ENCODE measurements at regions not wholly inside any gene's neighbourhood (a gene's known extent, or its start where the extent isn't known, plus 50 kb on each side); places are given as distances from the start of the nearest gene placed in this dataset.

DNA sequence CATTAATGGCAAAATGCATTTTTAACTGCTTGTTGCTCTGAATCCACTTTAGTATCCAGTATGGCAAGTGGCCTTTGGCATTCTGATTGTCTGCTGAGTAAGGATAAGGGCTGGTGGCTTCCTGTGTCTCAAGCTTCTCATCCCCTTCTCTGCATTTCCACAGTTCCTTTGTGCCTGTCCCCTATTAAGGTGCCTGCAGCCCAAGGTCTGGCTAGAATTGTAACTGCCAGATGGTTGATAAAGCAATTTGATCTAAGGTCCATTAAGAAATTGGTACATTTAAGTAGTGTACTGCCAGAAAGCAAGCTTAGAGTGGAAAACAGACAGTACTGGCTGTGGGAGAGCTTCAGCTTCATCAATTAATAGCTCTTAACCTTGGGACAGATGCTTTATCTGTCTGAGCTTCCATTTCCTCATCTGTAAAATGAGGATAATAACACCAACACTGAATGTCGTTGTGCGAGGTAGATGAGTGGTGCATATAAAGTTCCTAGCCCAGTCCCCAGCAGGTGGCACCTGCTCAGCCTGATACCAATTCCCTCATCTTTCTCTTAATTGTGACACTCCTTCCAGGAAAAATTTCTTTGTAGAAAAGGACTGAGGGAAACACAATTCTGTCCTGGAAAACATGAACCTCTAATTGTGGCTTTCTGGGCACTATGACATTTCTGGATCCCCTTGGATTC lies 570.6 kb upstream of the GCFC2 start:
- H3K4me3 ChIP-seq (ENCODE audit: low read depth, low read length), result no peak overlapping the region
- TF ChIP-seq, protein P1, sequence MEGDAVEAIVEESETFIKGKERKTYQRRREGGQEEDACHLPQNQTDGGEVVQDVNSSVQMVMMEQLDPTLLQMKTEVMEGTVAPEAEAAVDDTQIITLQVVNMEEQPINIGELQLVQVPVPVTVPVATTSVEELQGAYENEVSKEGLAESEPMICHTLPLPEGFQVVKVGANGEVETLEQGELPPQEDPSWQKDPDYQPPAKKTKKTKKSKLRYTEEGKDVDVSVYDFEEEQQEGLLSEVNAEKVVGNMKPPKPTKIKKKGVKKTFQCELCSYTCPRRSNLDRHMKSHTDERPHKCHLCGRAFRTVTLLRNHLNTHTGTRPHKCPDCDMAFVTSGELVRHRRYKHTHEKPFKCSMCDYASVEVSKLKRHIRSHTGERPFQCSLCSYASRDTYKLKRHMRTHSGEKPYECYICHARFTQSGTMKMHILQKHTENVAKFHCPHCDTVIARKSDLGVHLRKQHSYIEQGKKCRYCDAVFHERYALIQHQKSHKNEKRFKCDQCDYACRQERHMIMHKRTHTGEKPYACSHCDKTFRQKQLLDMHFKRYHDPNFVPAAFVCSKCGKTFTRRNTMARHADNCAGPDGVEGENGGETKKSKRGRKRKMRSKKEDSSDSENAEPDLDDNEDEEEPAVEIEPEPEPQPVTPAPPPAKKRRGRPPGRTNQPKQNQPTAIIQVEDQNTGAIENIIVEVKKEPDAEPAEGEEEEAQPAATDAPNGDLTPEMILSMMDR (IDR thresholded peaks at IDR 0.05; ENCODE audit: low read depth, low read length), result no peak

DNA sequence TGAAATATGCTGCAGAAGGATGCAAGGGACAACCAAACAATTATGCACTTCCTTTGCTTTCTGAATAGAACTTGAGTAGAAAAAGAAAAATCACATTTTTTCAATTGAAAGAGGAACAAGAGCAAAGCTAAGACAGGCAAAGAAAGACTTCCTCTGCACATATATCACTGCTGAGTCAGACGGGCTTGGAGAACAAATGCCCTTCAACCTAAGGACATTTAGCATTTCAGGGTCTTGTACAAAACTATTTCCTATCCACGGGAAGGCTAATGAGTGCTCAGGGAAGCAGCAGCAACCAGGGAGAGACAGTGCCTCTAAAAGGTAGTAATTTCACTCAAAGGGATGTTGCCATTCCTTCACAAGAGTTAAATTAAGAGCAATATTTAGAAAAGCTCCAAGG lies 570.0 kb upstream of the GCFC2 start:
- H3K4me3 ChIP-seq (ENCODE audit: low read depth, low read length), result no peak overlapping the region
- TF ChIP-seq, protein P1 (IDR thresholded peaks at IDR 0.05; ENCODE audit: low read depth, low read length), result no peak

DNA sequence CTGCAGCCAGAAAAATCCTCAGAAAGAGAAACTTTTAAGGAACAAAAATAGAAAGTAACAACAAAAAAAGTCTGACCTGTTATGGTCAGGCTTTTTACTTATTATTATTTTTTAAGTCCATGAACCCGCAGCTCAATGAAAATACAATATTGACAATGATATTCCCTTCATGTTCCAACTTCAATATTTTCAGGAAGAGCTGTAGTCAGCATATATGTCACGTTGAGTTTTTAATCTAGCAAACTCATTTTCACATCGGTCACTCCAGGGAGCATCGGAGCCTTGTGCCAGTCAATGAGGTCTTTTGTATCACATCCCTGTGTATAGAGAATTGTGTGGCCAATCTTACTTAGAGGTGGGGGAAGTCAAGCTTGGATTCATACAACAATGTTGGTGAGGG lies 568.4 kb upstream of the GCFC2 start:
- TF ChIP-seq, protein P1 (IDR thresholded peaks at IDR 0.05; ENCODE audit: low read depth, low read length), result no peak
- H3K4me3 ChIP-seq (ENCODE audit: low read depth, low read length), result no peak overlapping the region

DNA sequence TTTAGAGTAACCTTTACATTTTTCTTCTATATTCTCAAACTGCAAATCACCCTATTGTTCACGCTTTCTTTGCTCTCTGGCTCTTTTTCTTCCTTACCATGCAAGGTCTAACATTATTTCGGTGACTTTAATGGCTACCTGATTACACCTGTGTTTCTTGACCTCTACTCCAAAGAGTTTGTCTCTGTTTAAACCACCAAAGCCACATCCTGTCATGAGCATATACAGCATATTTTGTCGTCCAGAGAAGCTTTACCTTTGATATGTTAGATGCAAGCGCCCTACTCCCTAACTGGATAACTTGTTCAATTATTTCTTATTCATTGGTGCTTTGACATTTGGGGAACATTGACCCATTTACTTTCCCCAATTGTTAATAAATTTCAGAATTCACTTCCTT lies 565.1 kb upstream of the GCFC2 start:
- H3K4me3 ChIP-seq (ENCODE audit: low read depth, low read length), result no peak overlapping the region
- TF ChIP-seq, protein P1 (IDR thresholded peaks at IDR 0.05; ENCODE audit: low read depth, low read length), result no peak

DNA sequence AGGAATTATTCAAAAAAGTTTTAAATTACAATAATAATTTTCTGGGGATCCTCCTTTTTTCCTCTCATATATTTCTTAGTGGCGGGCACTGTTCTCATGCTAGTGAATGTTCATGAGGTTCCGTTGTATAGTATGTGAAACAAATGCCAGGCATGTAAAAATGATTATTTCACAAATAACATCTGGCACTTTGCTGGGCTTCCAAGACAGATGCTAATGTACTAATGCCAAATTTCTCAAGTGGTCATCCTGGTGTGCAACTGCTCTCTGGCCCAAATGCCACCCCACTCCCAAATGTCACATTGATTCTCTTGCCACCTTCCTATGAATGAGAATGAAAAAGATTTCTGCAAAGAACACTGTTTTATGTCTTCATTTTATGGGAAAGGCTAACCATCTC lies 564.0 kb upstream of the GCFC2 start:
- H3K4me3 ChIP-seq (ENCODE audit: low read depth, low read length), result no peak overlapping the region
- TF ChIP-seq, protein P1 (IDR thresholded peaks at IDR 0.05; ENCODE audit: low read depth, low read length), result no peak

DNA sequence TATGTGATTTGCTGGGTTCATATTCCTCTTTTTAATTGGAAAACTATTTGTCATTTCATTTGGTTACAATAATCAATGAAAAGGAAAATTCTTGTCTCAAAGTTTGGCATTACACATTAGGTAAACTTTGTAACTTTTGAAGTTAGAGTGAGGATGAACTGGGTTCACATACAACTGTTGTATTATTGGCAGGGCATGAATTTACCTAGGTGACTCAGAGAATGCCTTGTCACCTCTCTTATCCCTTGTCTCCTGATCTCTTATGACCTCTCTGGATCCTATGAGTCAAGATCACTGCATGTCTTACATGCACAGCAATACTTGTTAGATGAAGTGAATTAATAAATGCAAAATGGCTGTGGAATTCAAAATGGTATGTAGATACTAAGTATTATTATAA lies 563.4 kb upstream of the GCFC2 start:
- no peak overlapping the region for H3K4me3 ChIP-seq (ENCODE audit: low read depth, low read length)
- TF ChIP-seq, protein P1 (IDR thresholded peaks at IDR 0.05; ENCODE audit: low read depth, low read length), result no peak

DNA sequence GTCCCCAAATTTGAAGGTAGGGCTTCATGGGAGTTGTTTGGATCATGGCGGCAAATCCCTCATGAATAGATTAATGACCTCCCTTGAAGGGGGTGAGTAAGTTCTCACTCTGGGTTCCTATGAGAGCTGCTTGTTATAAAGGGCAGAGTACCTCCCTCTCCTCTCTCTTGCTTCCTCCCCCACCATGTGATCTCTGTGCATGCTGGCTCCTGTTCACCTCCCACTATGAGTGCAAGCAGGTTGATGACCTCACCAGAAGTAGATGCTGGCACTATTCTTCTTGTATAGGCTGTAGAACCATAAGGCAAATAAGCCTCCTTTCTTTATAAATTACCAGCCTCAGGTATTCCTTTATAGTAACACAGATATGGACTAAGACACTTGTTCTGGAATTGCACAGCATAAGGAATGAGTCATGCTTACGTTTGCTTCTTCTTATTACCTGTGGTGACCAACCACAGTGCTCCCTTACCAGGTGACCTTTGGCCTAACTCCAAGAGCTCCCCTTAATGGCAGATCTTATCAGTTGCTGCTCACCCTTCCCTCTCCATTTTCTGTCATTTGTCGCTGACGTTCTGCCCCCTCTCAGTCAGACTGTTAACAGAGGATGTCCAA lies 559.5 kb upstream of the GCFC2 start:
- TF ChIP-seq, protein P1 (IDR thresholded peaks at IDR 0.05; ENCODE audit: low read depth, low read length), result no peak
- H3K4me3 ChIP-seq (ENCODE audit: low read depth, low read length), result no peak overlapping the region

Data from WI38 (cell line).